ENCODE measurements at regions not wholly inside any gene's neighbourhood (a gene's known extent, or its start where the extent isn't known, plus 50 kb on each side); places are given as distances from the start of the nearest gene placed in this dataset.

DNA sequence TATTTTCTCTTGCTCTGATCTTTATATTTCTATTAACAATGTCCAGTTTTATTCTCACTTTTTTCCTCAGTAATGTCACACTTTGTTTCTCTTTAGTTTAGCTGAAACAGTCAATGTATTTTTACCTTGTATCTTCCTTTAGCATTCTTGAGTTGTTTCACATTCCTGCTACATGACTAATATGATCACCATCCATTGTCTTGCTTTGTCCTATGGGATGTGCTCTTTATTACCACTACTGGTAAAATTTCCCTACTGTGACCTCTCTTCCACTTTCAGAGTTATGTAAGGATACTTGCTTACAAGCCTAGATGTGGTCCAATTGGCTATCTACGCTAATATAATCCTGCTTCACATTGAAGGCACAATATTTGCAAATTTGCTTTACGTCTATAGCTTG, 457.9 kb downstream of the PIK3C3 start:
- TF ChIP-seq, protein P1, sequence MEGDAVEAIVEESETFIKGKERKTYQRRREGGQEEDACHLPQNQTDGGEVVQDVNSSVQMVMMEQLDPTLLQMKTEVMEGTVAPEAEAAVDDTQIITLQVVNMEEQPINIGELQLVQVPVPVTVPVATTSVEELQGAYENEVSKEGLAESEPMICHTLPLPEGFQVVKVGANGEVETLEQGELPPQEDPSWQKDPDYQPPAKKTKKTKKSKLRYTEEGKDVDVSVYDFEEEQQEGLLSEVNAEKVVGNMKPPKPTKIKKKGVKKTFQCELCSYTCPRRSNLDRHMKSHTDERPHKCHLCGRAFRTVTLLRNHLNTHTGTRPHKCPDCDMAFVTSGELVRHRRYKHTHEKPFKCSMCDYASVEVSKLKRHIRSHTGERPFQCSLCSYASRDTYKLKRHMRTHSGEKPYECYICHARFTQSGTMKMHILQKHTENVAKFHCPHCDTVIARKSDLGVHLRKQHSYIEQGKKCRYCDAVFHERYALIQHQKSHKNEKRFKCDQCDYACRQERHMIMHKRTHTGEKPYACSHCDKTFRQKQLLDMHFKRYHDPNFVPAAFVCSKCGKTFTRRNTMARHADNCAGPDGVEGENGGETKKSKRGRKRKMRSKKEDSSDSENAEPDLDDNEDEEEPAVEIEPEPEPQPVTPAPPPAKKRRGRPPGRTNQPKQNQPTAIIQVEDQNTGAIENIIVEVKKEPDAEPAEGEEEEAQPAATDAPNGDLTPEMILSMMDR (IDR thresholded peaks at IDR 0.05; ENCODE audit: low read depth, low read length, poor library complexity, severe bottlenecking): no peak
- no peak for TF ChIP-seq EZH2phosphoT487 (IDR thresholded peaks at IDR 0.05; ENCODE audit: borderline replicate concordance, low read length)

Data from DOHH2 (cell line).